CD4-positive, alpha-beta T cell (primary cell): ENCODE measurements at regions not wholly inside any gene's neighbourhood (a gene's known extent, or its start where the extent isn't known, plus 50 kb on each side); places are given as distances from the start of the nearest gene placed in this dataset.
"Not testable (repeated sequence)": the region's sequence is repeated elsewhere in the genome, so short reads cannot be mapped to it uniquely, and the experiment has no call there.

Source experiments
- ATAC-seq: fragments of 200-7000 bp; cut with Tn5 transposase; one replicate; pipeline ENCODE4 v1.10.0; 2022; ENCODE audit warnings: mild to moderate bottlenecking; ENCODE audit not compliant: poor library complexity
- CTCF ChIA-PET: fragments of 350-600 bp; sonication (Branson Sonifier 250); formaldehyde crosslinking; loops from one replicate; lab custom pipeline; 2021; ENCODE audit warnings: antibody characterized with exemption, inconsistent platforms; lab: Charles Lee
- POLR2A ChIA-PET: fragments of 350-600 bp; sonication (Branson Sonifier 250); formaldehyde crosslinking; loops from one replicate; lab custom pipeline; 2021; ENCODE audit warnings: antibody characterized with exemption, inconsistent platforms; lab: Charles Lee
- DNase-seq, 14 experiments: peaks; one replicate each; pipeline ENCODE4 v3.0.0-alpha.2; 2013 to 2020; ENCODE audit warnings: mixed read lengths in 2 of 14
- H3K27ac ChIP-seq, 2 donors: one replicate each; pipeline versions ENCODE4 v1.5.1 to v1.7.0; 2013; ENCODE audit warnings: low read length in 2 of 2, low read depth in 1 of 2, mild to moderate bottlenecking in 1 of 2
- H3K27me3 ChIP-seq, 2 experiments: 1 replicate in 1 of 2; 2 replicates in 1 of 2; pipeline versions ENCODE4 v1.6.1 to v1.7.0; 2013; ENCODE audit warnings: low read length in 2 of 2, control low read depth in 1 of 2, mild to moderate bottlenecking in 1 of 2, moderate library complexity in 1 of 2; ENCODE audit not compliant: insufficient read depth in 2 of 2, control insufficient read depth in 1 of 2
- H3K36me3 ChIP-seq: one replicate; pipeline ENCODE4 v1.6.1; 2013; ENCODE audit warnings: low read length, control low read depth; ENCODE audit not compliant: insufficient read depth
- H3K4me1 ChIP-seq: one replicate; pipeline ENCODE4 v1.6.1; 2013; ENCODE audit warnings: low read length, control low read depth; ENCODE audit not compliant: insufficient read depth
- H3K4me3 ChIP-seq: one replicate; pipeline ENCODE4 v1.5.1; 2013; ENCODE audit warnings: mild to moderate bottlenecking, low read length, moderate library complexity
- H3K9me3 ChIP-seq, 2 experiments: 1 replicate in 1 of 2; 2 replicates in 1 of 2; pipeline versions ENCODE4 v1.6.1 to v1.7.0; 2013; ENCODE audit warnings: low read length in 2 of 2, mild to moderate bottlenecking in 2 of 2, control low read depth in 1 of 2, moderate library complexity in 1 of 2; ENCODE audit not compliant: control insufficient read depth in 1 of 2, insufficient read depth in 1 of 2
- H3K27ac Mint-ChIP-seq: one replicate; pipeline ENCODE4 v1.8.0; 2020; ENCODE audit warnings: mixed read lengths
- H3K27me3 Mint-ChIP-seq: one replicate; pipeline ENCODE4 v1.8.0; 2021; ENCODE audit warnings: mixed read lengths
- H3K36me3 Mint-ChIP-seq: one replicate; pipeline ENCODE4 v1.8.0; 2021; ENCODE audit warnings: low read depth, mixed read lengths
- H3K4me1 Mint-ChIP-seq: one replicate; pipeline ENCODE4 v1.8.0; 2021; ENCODE audit warnings: low read depth, mixed read lengths
- H3K4me3 Mint-ChIP-seq: one replicate; pipeline ENCODE4 v1.8.0; 2020; ENCODE audit warnings: mild to moderate bottlenecking, mixed read lengths
- H3K9me3 Mint-ChIP-seq: one replicate; pipeline ENCODE4 v1.8.0; 2020; ENCODE audit warnings: mixed read lengths
- CTCF ChIP-seq: fragments of 200-600 bp; IDR thresholded peaks from one replicate; pipeline ENCODE4 v1.8.0; 2022; ENCODE audit warnings: antibody characterized with exemption, mild to moderate bottlenecking
- intact Hi-C, 2 experiments: fragments of 100-400 bp; cut with DNase I in 1 of 2; cut with micrococcal nuclease in 1 of 2; formaldehyde crosslinking; loops; one replicate each; pipeline versions ENCODE4 v1.15.1 to v1.9.0; 2023 to 2025; cut with DNase I, micrococcal nuclease

GRCh38 chr20:1800180-1800579 lies 95.0 kb upstream of the SIRPA start:
- intact Hi-C loops: no loop called here
- Mint-ChIP-seq H3K4me1 (peaks cover 16% of the 10 kb centered on the region), H3K9me3 (no peaks in the 10 kb centered on the region), H3K27me3 (peaks cover 64% of the 10 kb centered on the region), H3K4me3 (no peak overlapping the region), H3K36me3 (no peaks in the 10 kb centered on the region), H3K27ac (no peak overlapping the region)
- DNase-seq: no peak
- Histone ChIP-seq H3K4me3 (no peak overlapping the region), H3K9me3 (no peaks in the 10 kb centered on the region), H3K27me3 (peaks cover 31 to 45% of the 10 kb centered on the region in 2 experiments), H3K27ac (no peak overlapping the region), H3K4me1 (peaks cover 16% of the 10 kb centered on the region), H3K36me3 (no peaks in the 10 kb centered on the region)
- no peak for TF ChIP-seq CTCF
- POLR2A ChIA-PET: no interaction called here
- CTCF ChIA-PET: no interaction called here
- no peak for ATAC-seq

GRCh38 chr20:1799746-1800145 lies 95.5 kb upstream of the SIRPA start:
- H3K36me3 Mint-ChIP-seq, CTCF ChIA-PET, DNase-seq, H3K4me3 Mint-ChIP-seq, H3K9me3 Mint-ChIP-seq, POLR2A ChIA-PET, H3K4me3 ChIP-seq, intact Hi-C loops, H3K36me3 ChIP-seq, H3K9me3 ChIP-seq, H3K27ac Mint-ChIP-seq, H3K27ac ChIP-seq, ATAC-seq: not testable (repeated sequence)
- Mint-ChIP-seq H3K27me3 (peaks cover 60% of the 10 kb centered on the region), H3K4me1 (peaks cover 16% of the 10 kb centered on the region)
- Histone ChIP-seq H3K27me3 (peaks cover 29 to 45% of the 10 kb centered on the region in 2 experiments), H3K4me1 (peaks cover 16% of the 10 kb centered on the region)

- no peak for TF ChIP-seq CTCF
- Mint-ChIP-seq H3K4me3 (no peak overlapping the region), H3K27me3 (peaks cover 54% of the 10 kb centered on the region), H3K36me3 (no peaks in the 10 kb centered on the region), H3K9me3 (no peaks in the 10 kb centered on the region), H3K4me1 (peaks cover 15% of the 10 kb centered on the region), H3K27ac (no peak overlapping the region)
- ATAC-seq: no peak
- no peaks in the 10 kb centered on the region for H3K36me3 ChIP-seq
- intact Hi-C loops: no loop called here
- ChIA-PET CTCF (no interaction called here), POLR2A (no interaction called here)
- H3K27me3 ChIP-seq: peaks cover 24 to 39% of the 10 kb centered on the region in 2 experiments
- no peaks in the 10 kb centered on the region for H3K9me3 ChIP-seq
- H3K4me3 ChIP-seq: no peak overlapping the region
- no peak overlapping the region for H3K27ac ChIP-seq
- no peak for DNase-seq
- peaks cover 16% of the 10 kb centered on the region for H3K4me1 ChIP-seq
Measured at GRCh38 chr20:1798982-1799381, 96.2 kb upstream of the SIRPA start.

GRCh38 chr20:1793821-1794220 lies 101.4 kb upstream of the SIRPA start:
- ATAC-seq: no peak
- no peak for TF ChIP-seq CTCF
- H3K4me3 Mint-ChIP-seq: no peak overlapping the region
- CTCF ChIA-PET: interaction anchor here (1.3 kb wide), 1 partner anchor 18 kb away, joined by 3 read pairs; no protein-coding TSS in a partner anchor
- intact Hi-C loops: no loop called here
- peaks cover 36% of the 10 kb centered on the region for H3K27me3 Mint-ChIP-seq
- H3K36me3 Mint-ChIP-seq: no peaks in the 10 kb centered on the region
- Histone ChIP-seq H3K27ac (no peak overlapping the region), H3K9me3 (no peaks in the 10 kb centered on the region), H3K36me3 (no peaks in the 10 kb centered on the region), H3K4me3 (no peak overlapping the region), H3K27me3 (peaks cover 4 to 24% of the 10 kb centered on the region in 2 experiments), H3K4me1 (no peaks in the 10 kb centered on the region)
- no peak for DNase-seq
- no peaks in the 10 kb centered on the region for H3K9me3 Mint-ChIP-seq
- no peaks in the 10 kb centered on the region for H3K4me1 Mint-ChIP-seq
- POLR2A ChIA-PET: no interaction called here
- H3K27ac Mint-ChIP-seq: no peak overlapping the region
